K562 (cell line): ENCODE measurements at regions not wholly inside any gene's neighbourhood (a gene's known extent, or its start where the extent isn't known, plus 50 kb on each side); places are given as distances from the start of the nearest gene placed in this dataset.

Experiments used
- CGGBP1 ChIP-seq: fragments of 250-450 bp; sonication (Bioruptor Pico); IDR thresholded peaks from 2 replicates; pipeline ENCODE4 v1.9.0; 2021; ENCODE audit warnings: mild to moderate bottlenecking
- HNRNPH1 ChIP-seq: fragments of 200-400 bp; formaldehyde crosslinking; optimal IDR thresholded peaks from 2 replicates; pipeline ENCODE3; 2017; ENCODE audit warnings: low read depth, mild to moderate bottlenecking, low read length, moderate library complexity
- HOMEZ ChIP-seq: fragments of 250-450 bp; sonication (Bioruptor Pico); IDR thresholded peaks from 2 replicates; pipeline ENCODE4 v1.4.0; 2020; ENCODE audit warnings: mild to moderate bottlenecking, moderate library complexity
- NR3C1 ChIP-seq: sonication (generic); formaldehyde crosslinking; IDR thresholded peaks from 2 replicates; pipeline ENCODE4 v1.8.1; 2022; ENCODE audit warnings: missing genetic modification reagents
- POLR2AphosphoS5 ChIP-seq: IDR thresholded peaks from 2 replicates; pipeline ENCODE4 v1.6.1; 2011; ENCODE audit warnings: mild to moderate bottlenecking, low read depth, low read length, moderate library complexity; ENCODE audit not compliant: control insufficient read depth, insufficient read depth
- RCOR1 ChIP-seq, 2 experiments: IDR thresholded peaks; 2 replicates each; pipeline ENCODE4 v1.6.1; 2012; ENCODE audit warnings: low read depth in 2 of 2, low read length in 2 of 2, borderline replicate concordance in 1 of 2, improper control_type of control experiment in 1 of 2
- THRA ChIP-seq: fragments of 450-650 bp; IDR thresholded peaks from 2 replicates; pipeline ENCODE4 v1.6.1; 2017; ENCODE audit warnings: mild to moderate bottlenecking, moderate library complexity
- ZBTB11 ChIP-seq, 3 experiments: fragments of 200-800 bp in 1 of 3; fragments of 250-450 bp in 1 of 3; fragments of 450-650 bp in 1 of 3; sonication (Bioruptor Pico) in 1 of 3; sonication (Bioruptor generic) in 1 of 3; formaldehyde crosslinking in 1 of 3; IDR thresholded peaks; 2 replicates each; pipeline versions ENCODE4 v1.6.1 to v1.8.0; 2016 to 2022; ENCODE audit warnings: mild to moderate bottlenecking in 2 of 3, missing genetic modification characterization in 2 of 3, missing compliant biosample characterization in 1 of 3, moderate library complexity in 1 of 3
- ZFX ChIP-seq: sonication (generic); formaldehyde crosslinking; IDR thresholded peaks from 2 replicates; pipeline ENCODE4 v1.8.0; 2022; ENCODE audit warnings: mild to moderate bottlenecking, missing genetic modification reagents, moderate library complexity

GRCh38 chrX:13898603-13899002 is 81.7 kb upstream of the GPM6B start:
- no peak for TF ChIP-seq CGGBP1 (CRISPR knock-in tag)
- no peak for TF ChIP-seq ZBTB11 (CRISPR knock-in tag; IDR thresholded peaks at IDR 0.05)
- TF ChIP-seq RCOR1 (IDR thresholded peaks at IDR 0.05; ENCODE audit: borderline replicate concordance in 1 of 2, low read depth in 2 of 2, low read length in 2 of 2) = no peak
- no peak for TF ChIP-seq ZFX (CRISPR knock-in tag)
- TF ChIP-seq HOMEZ = no peak
- TF ChIP-seq NR3C1 (CRISPR knock-in tag) = no peak
- TF ChIP-seq THRA = no peak
- TF ChIP-seq POLR2AphosphoS5 = no peak
- TF ChIP-seq HNRNPH1 = no peak
